HepG2 (cell line): ENCODE measurements at regions not wholly inside any gene's neighbourhood (a gene's known extent, or its start where the extent isn't known, plus 50 kb on each side); places are given as distances from the start of the nearest gene placed in this dataset.

Experiments
- KLF15 ChIP-seq: sonication (generic); formaldehyde crosslinking; IDR thresholded peaks from 2 replicates; pipeline ENCODE4 v1.8.1; 2023; ENCODE audit warnings: borderline replicate concordance, mild to moderate bottlenecking, inconsistent platforms, missing genetic modification reagents, mixed read lengths
- TAF1 ChIP-seq: sonication (generic); formaldehyde crosslinking; IDR thresholded peaks from 2 replicates; pipeline ENCODE4 v1.4.0; 2020; ENCODE audit warnings: missing genetic modification reagents
- TBX2 ChIP-seq: sonication (generic); formaldehyde crosslinking; IDR thresholded peaks from 2 replicates; pipeline ENCODE4 v1.5.0; 2020; ENCODE audit warnings: missing genetic modification reagents, mild to moderate bottlenecking, borderline replicate concordance
- ZFP90 ChIP-seq: sonication (generic); formaldehyde crosslinking; IDR thresholded peaks from 2 replicates; pipeline ENCODE4 v1.8.0; 2022; ENCODE audit warnings: missing genetic modification reagents, mild to moderate bottlenecking, inconsistent platforms, borderline replicate concordance
- ZNF121 ChIP-seq: sonication (generic); formaldehyde crosslinking; IDR thresholded peaks from 2 replicates; pipeline ENCODE4 v1.5.0; 2020; ENCODE audit warnings: mild to moderate bottlenecking, missing genetic modification reagents
- ZNF512 ChIP-seq: sonication (generic); formaldehyde crosslinking; IDR thresholded peaks from 2 replicates; pipeline ENCODE4 v1.4.0; 2020; ENCODE audit warnings: mild to moderate bottlenecking, missing genetic modification reagents
- TF ChIP-seq, protein P1 (sequence below): sonication (generic); formaldehyde crosslinking; IDR thresholded peaks from 2 replicates; pipeline ENCODE4 v1.4.0; 2020; ENCODE audit warnings: mild to moderate bottlenecking, missing genetic modification reagents
- TF ChIP-seq, protein P2 (sequence below): IDR thresholded peaks from 2 replicates; pipeline ENCODE4 v1.6.1; 2016
- TF ChIP-seq, protein P3 (sequence below): sonication (generic); formaldehyde crosslinking; conservative IDR thresholded peaks from 2 replicates; pipeline ENCODE4 v1.4.0; 2020; ENCODE audit warnings: missing genetic modification reagents

DNA sequence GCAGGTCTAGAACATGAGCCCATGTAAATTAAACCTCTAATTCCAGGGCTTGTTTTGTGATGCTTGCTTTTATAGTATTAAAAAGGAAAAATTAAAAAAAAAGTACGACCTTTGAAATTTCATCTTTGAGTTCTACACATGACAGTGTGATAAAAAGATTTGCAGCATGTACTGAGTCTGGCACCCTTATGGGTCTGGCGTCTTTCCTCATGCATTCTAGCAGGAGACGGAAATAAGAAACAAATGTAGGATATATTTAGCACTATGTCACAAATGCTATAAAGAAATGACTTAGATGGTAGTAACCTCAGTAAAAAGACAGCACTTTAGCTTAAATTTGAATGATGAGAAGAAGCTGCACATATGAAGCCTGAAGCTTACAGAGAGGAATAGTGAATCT lies 1474.3 kb upstream of the CDH6 start (continued):
- TF ChIP-seq KLF15 (CRISPR knock-in tag) (no peak), TAF1 (CRISPR knock-in tag) (no peak), ZFP90 (CRISPR knock-in tag) (no peak), ZNF512 (CRISPR knock-in tag) (no peak), TBX2 (no peak), ZNF121 (CRISPR knock-in tag) (no peak)
- TF ChIP-seq, protein P1, sequence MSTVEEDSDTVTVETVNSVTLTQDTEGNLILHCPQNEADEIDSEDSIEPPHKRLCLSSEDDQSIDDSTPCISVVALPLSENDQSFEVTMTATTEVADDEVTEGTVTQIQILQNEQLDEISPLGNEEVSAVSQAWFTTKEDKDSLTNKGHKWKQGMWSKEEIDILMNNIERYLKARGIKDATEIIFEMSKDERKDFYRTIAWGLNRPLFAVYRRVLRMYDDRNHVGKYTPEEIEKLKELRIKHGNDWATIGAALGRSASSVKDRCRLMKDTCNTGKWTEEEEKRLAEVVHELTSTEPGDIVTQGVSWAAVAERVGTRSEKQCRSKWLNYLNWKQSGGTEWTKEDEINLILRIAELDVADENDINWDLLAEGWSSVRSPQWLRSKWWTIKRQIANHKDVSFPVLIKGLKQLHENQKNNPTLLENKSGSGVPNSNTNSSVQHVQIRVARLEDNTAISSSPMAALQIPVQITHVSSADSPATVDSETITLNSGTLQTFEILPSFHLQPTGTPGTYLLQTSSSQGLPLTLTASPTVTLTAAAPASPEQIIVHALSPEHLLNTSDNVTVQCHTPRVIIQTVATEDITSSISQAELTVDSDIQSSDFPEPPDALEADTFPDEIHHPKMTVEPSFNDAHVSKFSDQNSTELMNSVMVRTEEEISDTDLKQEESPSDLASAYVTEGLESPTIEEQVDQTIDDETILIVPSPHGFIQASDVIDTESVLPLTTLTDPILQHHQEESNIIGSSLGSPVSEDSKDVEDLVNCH (CRISPR knock-in tag), result no peak
- TF ChIP-seq, protein P2, sequence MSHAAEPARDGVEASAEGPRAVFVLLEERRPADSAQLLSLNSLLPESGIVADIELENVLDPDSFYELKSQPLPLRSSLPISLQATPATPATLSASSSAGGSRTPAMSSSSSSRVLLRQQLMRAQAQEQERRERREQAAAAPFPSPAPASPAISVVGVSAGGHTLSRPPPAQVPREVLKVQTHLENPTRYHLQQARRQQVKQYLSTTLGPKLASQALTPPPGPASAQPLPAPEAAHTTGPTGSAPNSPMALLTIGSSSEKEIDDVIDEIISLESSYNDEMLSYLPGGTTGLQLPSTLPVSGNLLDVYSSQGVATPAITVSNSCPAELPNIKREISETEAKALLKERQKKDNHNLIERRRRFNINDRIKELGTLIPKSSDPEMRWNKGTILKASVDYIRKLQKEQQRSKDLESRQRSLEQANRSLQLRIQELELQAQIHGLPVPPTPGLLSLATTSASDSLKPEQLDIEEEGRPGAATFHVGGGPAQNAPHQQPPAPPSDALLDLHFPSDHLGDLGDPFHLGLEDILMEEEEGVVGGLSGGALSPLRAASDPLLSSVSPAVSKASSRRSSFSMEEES (CRISPR knock-in tag), result no peak
- TF ChIP-seq, protein P3, sequence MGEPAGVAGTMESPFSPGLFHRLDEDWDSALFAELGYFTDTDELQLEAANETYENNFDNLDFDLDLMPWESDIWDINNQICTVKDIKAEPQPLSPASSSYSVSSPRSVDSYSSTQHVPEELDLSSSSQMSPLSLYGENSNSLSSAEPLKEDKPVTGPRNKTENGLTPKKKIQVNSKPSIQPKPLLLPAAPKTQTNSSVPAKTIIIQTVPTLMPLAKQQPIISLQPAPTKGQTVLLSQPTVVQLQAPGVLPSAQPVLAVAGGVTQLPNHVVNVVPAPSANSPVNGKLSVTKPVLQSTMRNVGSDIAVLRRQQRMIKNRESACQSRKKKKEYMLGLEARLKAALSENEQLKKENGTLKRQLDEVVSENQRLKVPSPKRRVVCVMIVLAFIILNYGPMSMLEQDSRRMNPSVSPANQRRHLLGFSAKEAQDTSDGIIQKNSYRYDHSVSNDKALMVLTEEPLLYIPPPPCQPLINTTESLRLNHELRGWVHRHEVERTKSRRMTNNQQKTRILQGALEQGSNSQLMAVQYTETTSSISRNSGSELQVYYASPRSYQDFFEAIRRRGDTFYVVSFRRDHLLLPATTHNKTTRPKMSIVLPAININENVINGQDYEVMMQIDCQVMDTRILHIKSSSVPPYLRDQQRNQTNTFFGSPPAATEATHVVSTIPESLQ (CRISPR knock-in tag), result no peak
